ENCODE measurements at regions not wholly inside any gene's neighbourhood (a gene's known extent, or its start where the extent isn't known, plus 50 kb on each side); places are given as distances from the start of the nearest gene placed in this dataset.

- TF ChIP-seq CTCF (conservative IDR thresholded peaks at IDR 0.05; ENCODE audit: low read depth, low read length), result peak; percentile 75
- H3K4me3 ChIP-seq (ENCODE audit: low read depth, low read length), result no peak overlapping the region
- no peak for DNase-seq (ENCODE audit: low read depth)
Observed at GRCh38 chr11:22130462-22131053, 62.3 kb upstream of the ANO5 start.

GRCh38 chr11:22133776-22134175, 59.1 kb upstream of the ANO5 start:
- no peak for TF ChIP-seq CTCF (conservative IDR thresholded peaks at IDR 0.05; ENCODE audit: low read depth, low read length)
- H3K4me3 ChIP-seq (ENCODE audit: low read depth, low read length), result no peak overlapping the region
- DNase-seq (ENCODE audit: low read depth), result no peak

- TF ChIP-seq CTCF (conservative IDR thresholded peaks at IDR 0.05; ENCODE audit: low read depth, low read length), result no peak
- DNase-seq (ENCODE audit: low read depth), result no peak
- no peak overlapping the region for H3K4me3 ChIP-seq (ENCODE audit: low read depth, low read length)
Observed at GRCh38 chr11:22138264-22138663, 54.6 kb upstream of the ANO5 start.

All from epithelial cell of proximal tubule (primary cell).